ENCODE measurements at regions not wholly inside any gene's neighbourhood (a gene's known extent, or its start where the extent isn't known, plus 50 kb on each side); places are given as distances from the start of the nearest gene placed in this dataset.
"Not testable (repeated sequence)": the region's sequence is repeated elsewhere in the genome, so short reads cannot be mapped to it uniquely, and the experiment has no call there.

- Mint-ChIP-seq H3K9me3 (no peaks in the 10 kb centered on the region), H3K27ac (no peak overlapping the region), H3K4me3 (no peak overlapping the region), H3K4me1 (no peaks in the 10 kb centered on the region), H3K36me3 (peaks cover 3% of the 10 kb centered on the region), H3K27me3 (peaks cover 4% of the 10 kb centered on the region)
Observed at GRCh38 chr5:36502608-36503007, 103.8 kb upstream of the SLC1A3 start.

DNA sequence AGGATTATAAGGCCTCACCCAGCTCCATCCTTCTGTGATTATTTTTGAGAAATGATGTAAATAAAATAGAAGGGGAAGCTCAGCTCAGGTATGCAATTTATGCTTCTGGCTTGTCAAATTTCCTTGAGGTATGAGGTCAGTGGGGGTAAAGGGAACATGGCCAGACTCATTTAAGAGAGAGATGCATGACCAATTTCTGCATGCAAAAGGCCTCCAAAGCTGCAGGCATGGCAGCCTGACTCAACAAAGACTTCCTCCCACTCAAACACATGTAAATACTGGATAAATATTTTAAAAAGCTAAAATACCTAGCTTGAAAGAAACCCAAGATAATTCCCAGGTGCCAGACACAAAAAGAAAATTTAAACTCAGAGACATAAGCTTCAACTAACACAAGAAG is 101.4 kb upstream of the SLC1A3 start:
- Mint-ChIP-seq H3K4me1 (no peaks in the 10 kb centered on the region), H3K27me3 (peaks cover 8% of the 10 kb centered on the region), H3K9me3 (no peaks in the 10 kb centered on the region), H3K36me3 (peaks cover 3% of the 10 kb centered on the region), H3K27ac (no peak overlapping the region), H3K4me3 (no peak overlapping the region)

DNA sequence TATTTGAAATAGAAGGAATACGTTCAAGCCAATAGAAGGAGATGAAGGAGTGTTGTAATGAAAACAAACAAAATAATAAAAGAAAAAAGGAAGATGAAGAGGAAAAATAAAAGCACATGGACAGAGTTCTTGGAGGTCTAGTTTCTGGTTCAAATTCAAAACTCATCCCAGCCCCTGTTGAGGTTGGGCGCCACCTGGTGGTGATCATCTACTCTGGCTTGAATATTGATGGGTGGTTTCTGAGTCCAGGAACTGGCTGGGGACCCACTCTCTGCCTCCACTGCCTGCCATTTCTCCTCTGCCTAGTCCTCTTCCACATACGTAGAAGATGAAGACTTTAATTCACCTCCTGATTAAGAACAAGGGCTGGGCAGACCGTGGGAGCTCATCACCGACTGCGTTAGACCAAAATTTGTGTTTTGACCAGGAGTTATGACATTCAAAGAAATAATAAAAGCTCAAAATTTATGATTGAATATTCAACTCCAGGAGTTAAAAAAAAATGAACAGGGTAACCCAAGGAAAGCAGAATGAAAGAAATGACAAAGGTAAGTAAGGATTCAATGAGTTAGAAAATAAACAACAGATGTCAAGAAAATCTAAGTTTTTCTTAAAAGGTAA is 99.0 kb upstream of the SLC1A3 start:
- Mint-ChIP-seq H3K36me3 (peaks cover 2% of the 10 kb centered on the region), H3K27ac (no peak overlapping the region), H3K9me3 (no peaks in the 10 kb centered on the region), H3K4me3 (no peak overlapping the region), H3K4me1 (no peaks in the 10 kb centered on the region), H3K27me3 (peaks cover 11% of the 10 kb centered on the region)

DNA sequence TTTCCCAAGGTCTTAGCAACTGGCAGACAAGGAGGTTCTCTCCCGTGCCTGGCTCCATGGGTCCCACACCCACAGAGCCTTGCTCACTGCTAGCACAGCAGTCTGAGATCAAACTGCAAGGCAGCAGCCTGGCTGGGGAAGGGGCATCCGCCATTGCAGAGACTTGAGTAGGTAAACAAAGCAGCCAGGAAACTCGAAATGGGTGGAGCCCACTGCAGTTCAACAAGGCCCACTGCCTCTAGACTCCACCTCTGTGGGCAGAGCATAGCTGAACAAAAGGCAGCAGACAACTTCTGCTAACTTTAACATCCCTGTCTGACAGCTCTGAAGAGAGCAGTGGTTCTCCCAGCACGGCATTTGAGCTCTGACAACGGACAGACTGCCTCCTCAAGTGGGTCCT is 98.1 kb upstream of the SLC1A3 start:
- not testable (repeated sequence) for H3K27ac Mint-ChIP-seq, H3K4me3 Mint-ChIP-seq, H3K4me1 Mint-ChIP-seq, H3K9me3 Mint-ChIP-seq, H3K36me3 Mint-ChIP-seq
- H3K27me3 Mint-ChIP-seq = peaks cover 11% of the 10 kb centered on the region

- H3K27ac Mint-ChIP-seq, H3K4me3 Mint-ChIP-seq, H3K36me3 Mint-ChIP-seq, H3K27me3 Mint-ChIP-seq, H3K4me1 Mint-ChIP-seq, H3K9me3 Mint-ChIP-seq: not testable (repeated sequence)
Observed at GRCh38 chr5:36513647-36514046, 92.8 kb upstream of the SLC1A3 start.

GRCh38 chr5:36519881-36520280 is 86.5 kb upstream of the SLC1A3 start:
- Mint-ChIP-seq H3K4me1 (no peaks in the 10 kb centered on the region), H3K27me3 (peaks cover 7% of the 10 kb centered on the region), H3K27ac (no peak overlapping the region), H3K9me3 (peaks cover 1 to 8% (median 3%) of the 10 kb centered on the region in 3 donors), H3K36me3 (peaks cover 1% of the 10 kb centered on the region), H3K4me3 (no peak overlapping the region)

GRCh38 chr5:36521219-36521618 is 85.2 kb upstream of the SLC1A3 start:
- Mint-ChIP-seq H3K27me3 (peaks cover 7% of the 10 kb centered on the region), H3K4me3 (no peak overlapping the region), H3K4me1 (no peaks in the 10 kb centered on the region), H3K9me3 (peaks cover 1 to 8% (median 3%) of the 10 kb centered on the region in 3 donors), H3K27ac (no peak overlapping the region), H3K36me3 (peaks cover 1% of the 10 kb centered on the region)

DNA sequence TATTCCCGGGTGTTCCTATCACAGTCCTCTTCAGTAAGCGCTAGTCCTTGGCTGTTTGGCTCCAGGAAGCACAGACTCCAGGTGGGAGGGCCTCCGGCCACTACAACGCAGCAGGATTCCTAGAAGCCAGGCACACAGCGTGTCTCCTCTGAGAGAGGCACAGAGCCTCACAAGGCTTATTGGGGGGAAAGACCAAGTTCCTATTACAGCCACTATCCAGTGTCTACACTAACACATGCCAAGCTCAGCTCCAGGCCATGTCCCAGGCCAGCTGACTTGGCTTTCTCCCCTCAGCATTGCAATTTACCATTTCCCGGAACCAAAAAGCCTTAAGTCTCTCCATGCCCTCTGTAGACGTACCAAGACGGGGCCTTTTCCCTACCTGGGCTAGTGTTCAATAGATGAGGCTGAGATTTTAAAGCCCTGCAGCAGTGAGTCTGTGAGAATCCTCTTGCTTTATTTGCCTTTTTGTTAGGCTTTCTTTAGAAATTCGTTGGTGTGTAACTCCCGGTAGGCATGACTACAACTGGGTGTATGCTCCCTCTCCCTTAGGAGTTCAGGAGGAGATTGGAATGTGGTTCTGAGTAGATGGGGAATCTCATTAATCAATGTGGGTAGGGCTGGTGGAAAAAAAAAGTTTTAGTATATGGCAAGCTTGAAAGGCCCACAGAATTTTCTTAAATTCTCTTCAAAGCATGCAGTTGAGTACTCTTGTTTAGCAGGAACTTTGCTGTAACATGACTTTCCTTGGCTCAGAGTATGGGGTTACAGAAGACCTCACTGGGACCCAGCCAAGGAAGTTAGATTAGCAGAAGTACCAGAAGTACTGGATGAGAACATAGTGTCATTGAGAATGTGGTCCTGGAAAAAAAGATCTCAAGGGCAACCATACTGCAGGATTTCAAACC is 84.3 kb upstream of the SLC1A3 start:
- Mint-ChIP-seq H3K27me3 (peaks cover 7% of the 10 kb centered on the region), H3K36me3 (peaks cover 1% of the 10 kb centered on the region), H3K27ac (no peak overlapping the region), H3K4me3 (no peak overlapping the region), H3K4me1 (no peaks in the 10 kb centered on the region), H3K9me3 (peaks cover 1 to 8% (median 3%) of the 10 kb centered on the region in 3 donors)

- H3K9me3 Mint-ChIP-seq = peaks cover 1 to 8% (median 3%) of the 10 kb centered on the region in 3 donors
- no peak overlapping the region for H3K27ac Mint-ChIP-seq
- H3K4me3 Mint-ChIP-seq = no peak overlapping the region
- H3K36me3 Mint-ChIP-seq = peaks cover 1% of the 10 kb centered on the region
- H3K27me3 Mint-ChIP-seq = peaks cover 7% of the 10 kb centered on the region
- no peaks in the 10 kb centered on the region for H3K4me1 Mint-ChIP-seq
Observed at GRCh38 chr5:36522746-36523065, 83.7 kb upstream of the SLC1A3 start.

DNA sequence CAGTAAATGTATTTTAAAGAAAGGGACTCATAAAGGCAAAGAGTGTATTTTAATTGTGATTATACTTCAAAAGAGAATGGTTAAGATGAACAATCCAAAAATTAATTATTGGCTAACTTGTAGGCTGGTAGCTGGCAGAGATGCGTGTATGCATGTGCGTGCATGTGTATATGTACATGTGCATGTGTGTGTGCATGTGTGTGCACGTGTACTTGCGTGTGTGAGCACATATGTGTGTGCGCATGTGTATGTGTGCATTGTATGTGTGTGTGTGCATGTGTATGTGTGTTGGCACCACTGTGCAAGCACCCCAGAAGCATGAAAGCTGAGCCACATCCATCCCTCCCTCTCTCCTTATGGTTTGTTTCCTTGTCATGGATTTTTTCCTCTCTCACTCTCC is 83.0 kb upstream of the SLC1A3 start:
- H3K36me3 Mint-ChIP-seq = peaks cover 1% of the 10 kb centered on the region
- peaks cover 1 to 3% (median 3%) of the 10 kb centered on the region in 3 donors for H3K9me3 Mint-ChIP-seq
- peaks cover 7% of the 10 kb centered on the region for H3K27me3 Mint-ChIP-seq
- no peaks in the 10 kb centered on the region for H3K4me1 Mint-ChIP-seq
- H3K4me3 Mint-ChIP-seq = no peak overlapping the region
- no peak overlapping the region for H3K27ac Mint-ChIP-seq

DNA sequence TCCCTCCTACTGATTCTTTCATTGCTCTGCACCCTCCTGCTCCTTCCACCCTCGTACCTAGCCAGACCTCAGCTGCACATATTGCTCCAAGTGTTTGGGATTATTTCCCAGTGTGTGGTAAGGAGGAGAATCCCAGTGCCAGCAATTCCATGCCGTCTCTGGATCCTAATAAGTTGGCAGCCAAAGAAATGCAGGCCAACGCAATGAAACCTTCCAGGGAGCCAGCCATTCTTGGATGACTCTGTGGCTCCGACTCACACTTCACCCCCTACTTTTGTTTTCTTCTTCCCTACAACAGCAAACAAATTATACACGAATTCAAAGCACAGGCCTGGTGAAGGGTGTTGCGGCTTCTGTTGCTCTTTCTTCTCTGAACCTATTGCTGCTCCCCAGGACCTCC is 82.5 kb upstream of the SLC1A3 start:
- Mint-ChIP-seq H3K9me3 (peaks cover 0 to 3% (median 1%) of the 10 kb centered on the region in 3 donors), H3K36me3 (peaks cover 1% of the 10 kb centered on the region), H3K27me3 (peaks cover 7% of the 10 kb centered on the region), H3K27ac (no peak overlapping the region), H3K4me1 (no peaks in the 10 kb centered on the region), H3K4me3 (no peak overlapping the region)

GRCh38 chr5:36526537-36526936 is 79.9 kb upstream of the SLC1A3 start:
- Mint-ChIP-seq H3K27me3 (peaks cover 9% of the 10 kb centered on the region), H3K9me3 (no peaks in the 10 kb centered on the region), H3K27ac (no peak overlapping the region), H3K36me3 (peaks cover 1% of the 10 kb centered on the region), H3K4me1 (no peaks in the 10 kb centered on the region), H3K4me3 (no peak overlapping the region)

DNA sequence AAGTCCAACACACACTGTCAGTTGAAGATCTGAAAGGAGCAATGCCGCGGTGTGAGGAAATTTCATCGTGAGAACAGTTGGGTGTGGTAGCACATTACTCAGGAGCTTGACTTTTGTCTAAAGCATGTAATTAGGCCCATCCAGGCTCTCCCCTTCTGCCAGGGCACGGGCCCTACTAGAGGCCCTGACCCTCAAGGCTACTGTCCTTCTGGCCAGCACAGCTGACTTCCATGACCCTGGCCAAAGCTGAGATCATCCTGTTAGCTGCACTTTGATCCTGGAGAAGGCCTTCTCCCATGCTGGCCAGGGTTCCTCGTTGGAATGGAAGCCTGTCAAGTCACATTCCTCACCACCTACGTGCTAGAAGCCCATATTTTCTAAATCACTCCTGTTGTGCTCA is 77.8 kb upstream of the SLC1A3 start:
- H3K27me3 Mint-ChIP-seq = peaks cover 11% of the 10 kb centered on the region
- no peak overlapping the region for H3K4me3 Mint-ChIP-seq
- no peaks in the 10 kb centered on the region for H3K36me3 Mint-ChIP-seq
- no peaks in the 10 kb centered on the region for H3K4me1 Mint-ChIP-seq
- H3K9me3 Mint-ChIP-seq = peaks cover 0 to 1% (median 0%) of the 10 kb centered on the region in 3 donors
- H3K27ac Mint-ChIP-seq = no peak overlapping the region

DNA sequence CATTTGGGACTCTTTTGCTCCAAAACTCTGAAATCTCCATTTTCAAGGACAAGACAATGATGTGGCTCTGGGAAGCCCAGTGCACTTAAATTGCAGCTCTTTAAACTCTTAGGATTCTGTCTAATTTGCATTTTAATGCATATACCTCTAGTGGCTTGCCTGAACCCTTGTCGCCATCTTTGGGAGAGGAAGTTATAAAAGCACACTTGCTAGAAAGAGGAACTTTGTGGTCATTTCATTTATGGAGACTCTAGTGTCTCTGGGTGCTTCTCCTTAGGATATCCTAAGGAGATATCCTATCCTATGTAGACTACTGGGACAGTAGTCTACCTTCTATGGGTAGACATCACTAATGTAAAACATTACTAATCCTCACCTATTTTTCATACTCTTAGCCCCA is 77.3 kb upstream of the SLC1A3 start:
- Mint-ChIP-seq H3K4me3 (no peak overlapping the region), H3K36me3 (no peaks in the 10 kb centered on the region), H3K9me3 (peaks cover 0 to 1% (median 0%) of the 10 kb centered on the region in 3 donors), H3K27ac (no peak overlapping the region), H3K27me3 (peaks cover 10% of the 10 kb centered on the region), H3K4me1 (no peaks in the 10 kb centered on the region)

DNA sequence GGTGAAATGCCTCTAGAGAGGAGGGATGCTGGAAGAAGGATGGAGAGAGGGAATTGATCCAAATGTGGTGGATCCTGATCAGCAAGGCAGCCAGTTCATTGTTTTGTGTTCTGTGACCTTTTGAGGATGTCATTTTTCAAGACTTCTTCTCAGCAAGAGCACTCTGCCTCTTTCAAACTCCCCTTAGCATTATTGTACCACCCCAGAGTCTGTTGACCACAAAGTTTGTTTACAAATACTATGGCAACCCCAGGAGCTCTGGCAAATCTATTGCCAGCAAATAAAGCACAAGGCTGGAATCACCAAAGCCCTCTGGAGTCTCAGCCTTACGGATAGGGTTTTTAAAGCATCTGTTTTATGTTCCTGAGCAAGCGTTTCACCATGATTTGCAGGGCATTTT is 76.2 kb upstream of the SLC1A3 start:
- Mint-ChIP-seq H3K4me3 (no peak overlapping the region), H3K27me3 (peaks cover 9% of the 10 kb centered on the region), H3K36me3 (no peaks in the 10 kb centered on the region), H3K27ac (no peak overlapping the region), H3K9me3 (peaks cover 0 to 1% (median 0%) of the 10 kb centered on the region in 3 donors), H3K4me1 (no peaks in the 10 kb centered on the region)

DNA sequence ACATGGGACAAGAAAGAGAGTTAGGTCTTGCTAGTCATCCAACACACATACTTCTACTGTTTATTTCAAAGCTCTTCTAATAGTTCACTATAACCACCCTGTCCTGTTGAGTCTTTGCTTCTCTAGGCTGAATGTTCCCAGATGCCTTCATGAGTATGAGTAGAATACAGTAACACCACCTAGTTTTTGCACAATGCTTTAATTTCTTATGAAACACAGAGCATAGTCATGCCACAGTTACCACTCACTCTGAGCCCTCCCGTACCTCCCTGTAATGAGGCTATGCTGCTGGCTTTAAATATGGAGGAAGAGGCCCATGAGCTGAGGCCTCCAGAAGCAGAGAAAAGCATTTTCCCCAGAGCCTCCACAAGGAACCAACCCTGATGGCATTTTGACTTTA is 75.0 kb upstream of the SLC1A3 start:
- no peak overlapping the region for H3K27ac Mint-ChIP-seq

More for the DNA sequence above, 75.0 kb upstream of the SLC1A3 start:
- peaks cover 9% of the 10 kb centered on the region for H3K27me3 Mint-ChIP-seq
- no peaks in the 10 kb centered on the region for H3K4me1 Mint-ChIP-seq
- H3K36me3 Mint-ChIP-seq = no peaks in the 10 kb centered on the region
- no peak overlapping the region for H3K4me3 Mint-ChIP-seq
- peaks cover 0 to 1% (median 0%) of the 10 kb centered on the region in 3 donors for H3K9me3 Mint-ChIP-seq

Data from IgD-negative memory B cell (primary cell).